AG08395 (cell line): ENCODE measurements at regions not wholly inside any gene's neighbourhood (a gene's known extent, or its start where the extent isn't known, plus 50 kb on each side); places are given as distances from the start of the nearest gene placed in this dataset.
"Not testable (repeated sequence)": the region's sequence is repeated elsewhere in the genome, so short reads cannot be mapped to it uniquely, and the experiment has no call there.

Source experiments
- DNase-seq: peaks from one replicate; pipeline ENCODE4 v3.0.0; 2012; ENCODE audit warnings: mixed read lengths, low spot score

DNA sequence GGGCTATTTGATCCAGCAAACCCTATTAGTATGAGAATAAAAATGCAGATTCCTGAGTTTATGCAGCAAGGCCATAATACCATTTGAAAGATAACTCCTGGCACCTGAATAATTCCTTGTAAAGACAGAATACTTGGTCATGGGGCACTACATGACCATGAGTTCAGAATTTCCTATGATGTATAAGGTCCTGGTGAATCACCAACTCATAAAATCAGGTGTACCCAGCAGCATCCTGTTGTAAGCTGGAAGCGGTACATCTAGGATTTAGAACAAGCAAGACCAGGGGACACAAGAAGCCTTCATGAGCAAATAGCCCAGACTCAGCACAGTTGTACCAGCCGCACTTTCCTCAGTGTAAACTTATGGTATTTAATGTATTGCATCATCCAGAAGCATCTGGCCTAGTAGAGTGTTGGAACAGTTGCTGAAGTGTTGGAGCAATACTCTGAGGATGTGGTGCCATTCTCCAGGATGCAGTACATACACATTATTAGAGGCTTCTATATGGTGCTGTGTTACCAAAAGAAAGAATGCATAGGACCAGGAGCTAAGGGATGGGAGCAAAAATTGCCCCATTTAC is 233.4 kb downstream of the SQOR start:
- no peak for DNase-seq

DNA sequence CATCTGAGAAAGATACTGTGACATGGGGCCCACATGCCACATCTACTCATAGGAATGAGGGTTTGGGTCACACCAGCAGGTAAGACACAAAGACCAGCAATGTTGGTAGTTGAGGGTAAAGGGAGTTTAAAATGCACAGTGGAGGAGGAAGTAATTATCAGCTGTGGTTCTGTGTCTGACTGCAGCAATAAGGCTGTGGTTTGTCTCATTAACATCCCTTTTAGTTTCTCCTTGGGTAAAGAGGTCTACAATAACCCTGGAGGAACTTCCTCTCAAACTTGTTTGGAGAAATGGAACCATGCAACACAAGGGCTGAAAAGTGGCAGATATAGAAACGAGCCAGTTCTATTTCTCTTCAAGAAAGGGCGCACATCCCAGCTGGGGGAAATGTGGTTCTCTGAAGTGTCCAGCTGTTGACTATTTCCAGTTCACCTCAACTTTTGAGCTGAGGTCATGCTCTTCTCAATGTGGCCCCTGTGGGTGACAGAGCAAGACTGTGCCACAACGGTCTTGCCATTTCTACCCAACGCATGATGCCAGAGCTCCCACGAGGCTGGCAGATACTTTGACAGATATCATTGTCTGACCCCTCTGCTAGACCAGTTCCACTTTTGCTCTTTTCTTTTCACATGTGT is 234.3 kb downstream of the SQOR start:
- no peak for DNase-seq

DNA sequence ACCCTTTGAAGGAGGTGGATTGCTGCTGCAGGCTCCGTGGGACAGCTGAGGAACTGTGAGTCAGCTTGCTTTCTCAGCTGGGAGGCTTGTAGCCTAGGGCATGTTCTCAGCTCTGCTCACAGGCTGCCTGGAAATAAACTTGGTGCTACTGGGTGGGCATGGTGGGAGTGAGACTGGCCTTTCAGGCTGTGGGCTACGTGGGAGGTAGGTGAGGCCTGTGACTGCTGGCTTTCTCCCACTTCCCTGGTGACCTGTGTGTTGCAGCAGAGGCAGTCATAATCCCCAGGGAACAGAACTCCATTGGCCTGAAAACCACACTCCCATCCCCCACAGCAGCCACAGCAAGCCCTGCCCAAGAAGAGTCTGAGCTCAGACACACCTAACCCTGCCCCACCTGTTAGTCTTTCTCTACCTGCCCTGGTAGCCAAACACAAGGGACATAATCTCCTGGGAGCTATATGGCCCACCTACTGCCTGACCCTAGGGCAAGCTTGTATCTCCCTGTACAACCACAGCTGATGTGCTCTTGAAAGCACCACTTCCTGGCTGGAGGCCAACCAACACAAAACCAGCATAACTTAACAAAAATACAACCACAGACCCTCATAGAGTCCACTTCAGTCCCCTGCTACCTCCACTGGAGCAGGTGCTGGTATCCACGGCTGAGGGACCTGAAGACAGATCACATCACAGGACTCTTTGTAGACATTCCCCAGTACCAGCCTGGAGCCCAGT is 236.5 kb downstream of the SQOR start:
- peak; percentile 17 for DNase-seq

DNA sequence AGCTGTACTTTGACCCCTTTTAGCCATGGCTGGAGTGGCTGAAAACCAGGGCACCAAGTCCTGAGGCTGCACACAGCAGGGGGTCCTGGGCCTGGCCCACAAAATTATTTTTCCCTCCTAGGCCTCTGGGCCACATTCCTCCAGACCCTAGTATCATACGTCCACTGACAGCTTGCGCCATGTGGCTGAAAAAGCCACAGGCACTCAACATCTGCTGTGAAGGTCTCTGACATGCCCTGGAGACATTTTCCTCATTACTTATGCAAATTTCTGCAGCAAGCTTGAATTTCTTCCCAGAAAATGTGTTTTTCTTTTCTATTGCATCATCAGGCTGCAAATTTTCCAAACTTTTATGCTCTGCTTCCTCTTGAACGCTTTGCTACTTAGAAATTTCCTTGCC is 239.0 kb downstream of the SQOR start:
- DNase-seq, result peak; percentile 31

DNA sequence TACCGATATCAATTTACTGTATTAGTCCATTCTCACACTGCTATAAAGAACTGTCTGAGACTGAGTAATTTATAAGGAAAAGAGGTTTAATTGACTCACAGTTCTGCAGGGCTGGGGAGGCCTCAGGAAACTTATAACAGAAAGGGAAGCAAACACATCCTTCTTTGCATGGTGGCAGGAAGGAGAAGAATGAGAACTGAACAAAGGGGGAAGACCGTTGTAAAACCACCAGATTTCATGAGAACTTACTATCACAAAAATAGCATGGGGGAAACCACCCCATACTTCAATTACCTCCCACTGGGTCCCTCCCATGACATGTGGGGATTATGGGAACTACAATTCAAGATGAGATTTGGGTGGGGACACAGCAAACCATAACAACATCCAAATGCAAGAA is 239.7 kb downstream of the SQOR start:
- DNase-seq, result not testable (repeated sequence)

DNA sequence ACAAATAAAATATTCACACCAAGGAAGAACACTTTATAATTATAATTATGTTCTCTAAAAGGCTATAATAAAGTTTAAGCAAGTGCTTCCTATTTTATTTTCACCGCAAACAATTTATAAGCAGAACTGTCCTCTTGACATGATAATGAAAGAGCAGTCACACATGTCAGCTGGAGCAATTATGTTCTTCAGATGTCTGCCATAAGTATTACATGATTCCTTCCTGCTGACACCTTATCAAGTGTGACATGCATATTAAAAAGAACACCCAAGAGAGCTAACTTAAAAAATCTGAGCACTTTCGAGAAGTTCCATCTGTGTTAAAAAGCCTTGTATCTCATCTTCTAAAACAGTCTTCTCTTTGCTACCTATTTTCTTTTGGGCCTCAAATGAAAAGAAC is 249.5 kb downstream of the SQOR start:
- DNase-seq, result no peak

DNA sequence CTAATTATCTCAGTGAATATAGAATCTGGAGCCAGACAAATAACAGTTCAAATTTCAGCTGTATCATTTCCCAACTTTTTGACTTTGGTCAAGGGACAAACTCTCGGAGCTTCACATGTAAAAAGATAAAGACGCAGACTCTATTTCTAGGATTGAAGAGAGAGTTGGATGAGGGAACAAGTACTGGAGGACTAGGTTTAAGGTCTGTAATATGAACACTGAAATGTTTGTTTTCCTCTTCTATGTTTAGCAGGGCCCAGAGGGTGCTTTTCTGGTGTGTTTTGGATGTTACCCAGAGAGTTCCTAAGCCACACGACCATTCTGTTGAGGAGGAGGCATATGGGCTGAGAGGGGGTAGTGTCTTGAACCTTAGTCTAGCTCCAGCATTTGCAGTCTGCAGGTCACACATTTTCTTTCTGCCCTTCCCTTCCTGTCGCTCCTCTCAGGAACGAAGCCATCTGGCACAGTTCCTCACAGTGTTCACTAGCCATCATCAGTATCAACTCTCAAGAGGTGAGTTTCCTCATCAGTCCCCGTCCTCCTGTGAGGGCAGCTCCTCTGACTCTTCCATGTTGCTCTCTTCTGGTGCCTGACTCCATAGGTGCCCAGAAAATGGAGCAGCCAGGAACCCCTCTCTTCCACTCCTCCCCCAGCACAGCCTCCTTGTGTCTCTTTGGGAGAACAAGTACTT is 250.1 kb downstream of the SQOR start:
- no peak for DNase-seq

DNA sequence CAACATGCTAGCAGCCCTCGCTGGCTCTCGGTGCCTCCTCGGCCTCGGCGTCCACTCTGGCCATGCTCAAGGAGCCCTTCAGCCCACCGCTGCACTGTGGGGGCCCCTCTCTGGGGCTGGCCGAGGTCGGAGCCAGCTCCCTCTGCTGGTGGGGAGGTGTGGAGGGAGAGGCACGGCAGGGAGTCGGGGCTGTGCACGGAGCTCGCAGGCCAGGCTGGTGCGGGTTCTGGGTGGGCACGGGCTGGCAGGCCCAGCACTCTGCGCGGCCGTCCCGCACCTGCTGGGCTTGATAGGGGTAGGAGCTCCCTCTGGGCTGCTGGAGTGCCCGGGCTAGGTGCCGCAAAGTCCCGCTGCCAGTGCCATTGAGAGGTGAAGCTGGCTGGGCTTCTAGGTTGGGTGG is 251.0 kb downstream of the SQOR start:
- no peak for DNase-seq

DNA sequence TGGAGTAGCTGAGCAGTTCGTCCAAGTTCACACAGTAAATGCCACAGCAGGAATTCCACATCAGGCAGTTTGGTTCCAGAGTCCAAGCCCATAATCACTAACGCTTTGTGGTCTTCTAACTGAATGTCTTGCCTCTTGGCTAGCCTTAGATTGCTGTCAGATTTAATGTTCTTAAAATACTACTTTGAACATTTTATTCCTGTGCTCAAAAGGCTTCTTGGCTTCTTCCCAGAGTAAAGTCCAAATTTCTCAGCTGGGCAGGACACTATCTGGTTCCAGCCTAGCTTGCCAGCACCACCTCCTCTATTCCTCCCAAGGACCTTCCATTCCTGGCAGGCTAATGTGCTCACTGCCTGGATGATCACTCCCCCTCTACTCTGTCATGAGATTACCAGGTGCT is 256.9 kb downstream of the SQOR start:
- DNase-seq, result peak; percentile 59

DNA sequence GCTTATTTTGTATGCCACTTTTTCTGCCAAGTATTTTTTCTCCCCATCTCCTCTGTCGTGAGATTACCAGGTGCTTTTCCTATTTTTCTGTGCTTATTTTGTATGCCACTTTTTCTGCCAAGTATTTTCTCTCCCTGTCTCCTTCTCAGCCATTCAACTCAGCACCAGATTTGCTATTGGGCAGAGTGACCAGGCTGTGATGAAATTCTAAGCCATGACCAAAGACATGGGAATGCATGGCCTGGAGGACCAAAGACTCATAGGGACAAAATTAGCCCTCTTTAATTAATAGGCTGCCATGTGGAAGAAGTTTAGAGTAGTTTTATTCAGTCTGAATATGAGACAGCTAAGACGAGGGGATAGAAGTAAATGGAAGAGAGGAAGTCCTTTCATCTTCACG is 257.4 kb downstream of the SQOR start:
- DNase-seq, result peak; percentile 88

DNA sequence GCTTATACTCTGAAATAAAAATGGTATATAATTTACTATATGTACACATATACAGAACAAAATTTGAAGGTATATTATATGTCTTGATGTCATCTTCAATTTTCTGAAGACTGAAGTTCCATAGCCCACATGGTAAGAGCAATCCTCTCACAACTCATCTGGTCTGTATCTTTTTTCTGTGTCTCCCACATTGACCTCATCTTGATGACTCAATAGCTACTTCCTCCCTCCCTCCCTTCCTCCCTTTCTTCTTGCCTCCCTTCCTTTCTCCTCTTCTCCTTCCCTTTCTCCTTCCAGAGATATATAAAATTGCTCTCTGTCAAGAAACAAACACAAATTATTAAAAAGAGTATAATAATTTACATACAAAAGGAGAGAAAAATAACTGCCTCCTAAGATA is 268.5 kb downstream of the SQOR start:
- DNase-seq, result no peak

DNA sequence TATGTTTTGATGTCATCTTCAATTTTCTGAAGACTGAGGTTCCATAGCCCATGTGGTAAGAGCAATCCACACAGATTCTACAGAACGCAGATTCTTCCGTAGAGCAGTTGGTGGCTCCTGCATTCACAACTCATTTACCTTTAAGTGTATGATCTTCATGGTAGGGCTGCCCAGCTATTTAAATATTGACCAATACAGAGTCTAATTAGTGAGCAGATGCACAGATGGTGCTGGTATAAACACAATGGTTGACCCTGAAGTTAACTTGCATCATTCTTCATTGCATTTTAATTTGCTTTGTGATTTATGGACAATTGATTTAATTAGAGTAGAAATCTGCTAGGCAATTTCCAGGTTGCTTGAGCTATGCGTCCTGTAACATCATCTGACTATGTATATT is 269.2 kb downstream of the SQOR start:
- DNase-seq, result no peak

DNA sequence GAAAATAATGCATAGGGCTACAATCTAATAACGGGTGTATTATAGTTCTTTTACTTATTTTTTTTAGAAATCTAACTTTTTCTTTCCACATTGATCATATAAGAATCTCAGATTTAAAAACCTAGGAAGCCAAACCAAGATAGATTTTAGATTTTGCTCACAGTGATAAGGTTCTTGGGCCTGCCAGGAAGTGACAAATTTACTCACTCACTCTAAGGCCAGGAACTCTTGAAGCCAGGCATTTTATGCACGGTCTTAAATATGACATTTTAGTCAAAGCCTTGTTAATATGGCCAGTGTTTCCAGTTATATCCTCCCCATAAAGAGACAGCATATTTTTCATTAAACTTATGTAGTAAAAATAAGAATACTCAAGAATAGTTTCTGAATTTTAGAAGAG is 271.4 kb downstream of the SQOR start:
- DNase-seq, result no peak

DNA sequence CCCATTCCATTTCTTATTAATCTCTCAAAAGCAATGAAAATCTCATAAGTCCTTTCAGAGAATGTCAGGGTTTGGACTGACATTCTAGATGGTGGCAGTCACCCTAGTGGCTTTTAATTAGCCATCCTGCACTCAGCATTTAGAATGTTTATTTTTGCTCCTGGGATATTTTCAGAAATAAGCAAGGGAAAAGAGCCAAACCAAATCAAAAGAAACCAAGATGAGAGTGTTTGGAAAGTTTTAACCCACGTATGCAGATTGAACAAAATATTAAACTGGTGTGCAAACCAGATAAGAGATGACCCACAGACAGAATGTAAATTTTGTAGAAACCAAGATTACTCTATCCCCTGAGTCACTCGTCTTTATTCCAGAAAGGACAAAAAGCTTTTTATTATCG is 275.8 kb downstream of the SQOR start:
- DNase-seq, result no peak

DNA sequence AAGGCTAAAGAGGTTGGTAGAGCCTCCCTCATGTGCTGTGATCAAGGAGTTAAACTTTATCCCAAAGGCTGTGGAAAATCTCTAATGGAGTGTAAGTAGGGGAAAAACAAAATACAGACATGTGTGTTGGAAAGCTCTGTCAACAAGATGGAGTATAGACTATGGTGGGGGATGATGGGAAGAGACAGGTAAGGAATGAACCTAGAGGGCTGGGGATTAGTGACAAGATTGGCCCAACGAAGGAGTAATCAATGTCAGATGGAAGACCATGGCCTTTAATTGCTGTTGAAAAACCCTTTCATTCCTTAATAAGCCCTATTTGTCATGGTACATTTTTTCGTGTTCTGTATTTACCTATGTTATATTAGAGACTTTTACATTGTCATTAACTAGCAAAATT is 278.6 kb downstream of the SQOR start:
- DNase-seq, result no peak

DNA sequence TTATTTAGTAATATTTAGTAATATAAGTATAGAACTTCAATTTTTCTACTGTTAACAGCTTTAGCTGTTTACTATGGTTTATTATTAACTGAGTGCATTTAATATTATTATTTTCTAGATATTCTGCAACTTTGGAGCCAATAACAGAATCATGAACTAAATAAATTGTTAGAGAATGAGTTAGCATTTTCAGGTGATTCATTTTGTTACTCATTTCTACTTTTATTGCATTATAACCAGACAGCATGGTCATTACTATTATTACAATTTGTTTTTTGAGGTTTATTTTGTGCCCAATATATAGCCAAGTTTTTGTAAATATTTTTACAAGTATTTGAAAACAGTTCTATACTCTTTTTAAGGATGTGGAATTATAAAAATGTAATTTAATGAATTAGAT is 279.6 kb downstream of the SQOR start:
- DNase-seq, result no peak

DNA sequence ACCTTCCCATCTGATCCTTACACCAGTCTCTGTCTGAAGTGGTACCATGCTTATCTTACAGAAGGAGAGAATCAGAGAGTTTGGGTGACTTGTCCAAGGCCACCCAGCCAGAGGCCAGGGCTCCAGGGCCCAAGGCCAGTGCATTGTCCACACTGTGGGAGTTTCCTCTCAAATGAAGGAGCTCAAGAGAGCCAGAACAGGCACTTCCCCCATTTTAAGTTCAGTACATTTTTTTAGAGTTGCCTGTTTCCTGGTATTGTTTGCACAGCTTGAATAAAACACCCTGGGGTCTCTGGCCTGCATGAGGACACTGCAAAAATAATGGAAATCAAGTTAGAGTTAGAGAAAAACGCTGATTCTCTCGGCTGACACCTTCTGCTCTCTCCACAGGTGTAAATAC is 284.0 kb downstream of the SQOR start:
- DNase-seq, result no peak

DNA sequence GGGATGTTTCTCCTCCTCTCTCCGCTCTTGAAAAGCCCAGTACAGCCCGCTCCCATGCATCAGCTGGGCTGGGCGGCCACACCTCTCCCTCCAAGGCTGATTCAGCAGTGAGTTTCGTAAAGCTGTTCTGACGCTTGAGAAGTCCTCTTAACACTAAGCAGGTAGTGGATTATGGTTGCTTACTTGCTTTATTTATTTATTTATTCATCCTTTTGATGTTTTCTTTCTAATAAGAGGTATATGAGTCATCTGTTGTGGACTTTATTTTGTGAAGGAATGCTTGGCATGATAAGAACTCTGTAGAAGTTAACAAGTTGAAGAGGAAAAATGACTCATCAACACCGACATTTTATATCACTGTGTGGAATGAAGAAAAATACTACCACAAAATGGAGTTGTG is 285.0 kb downstream of the SQOR start:
- peak; percentile 66 for DNase-seq

DNA sequence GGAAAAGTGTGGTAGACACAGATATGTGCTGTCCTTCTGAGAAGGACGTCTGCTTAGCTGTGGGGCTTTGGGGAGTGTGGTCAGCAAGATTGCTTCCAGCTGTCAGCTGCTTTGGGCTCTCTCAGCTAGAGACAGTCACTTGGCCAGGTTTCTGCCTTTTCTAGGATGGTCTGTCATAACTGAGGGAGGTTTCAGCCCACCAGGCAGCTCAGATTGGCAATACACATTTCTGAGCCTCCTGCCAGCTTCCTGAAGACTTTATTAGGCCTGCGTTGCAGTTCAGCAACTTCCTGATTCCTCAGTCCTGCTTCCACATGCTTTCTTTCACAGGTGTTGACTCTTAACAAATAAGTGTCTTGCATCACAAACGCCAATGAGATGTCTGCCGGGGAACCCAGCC is 286.5 kb downstream of the SQOR start:
- peak; percentile 60 for DNase-seq

DNA sequence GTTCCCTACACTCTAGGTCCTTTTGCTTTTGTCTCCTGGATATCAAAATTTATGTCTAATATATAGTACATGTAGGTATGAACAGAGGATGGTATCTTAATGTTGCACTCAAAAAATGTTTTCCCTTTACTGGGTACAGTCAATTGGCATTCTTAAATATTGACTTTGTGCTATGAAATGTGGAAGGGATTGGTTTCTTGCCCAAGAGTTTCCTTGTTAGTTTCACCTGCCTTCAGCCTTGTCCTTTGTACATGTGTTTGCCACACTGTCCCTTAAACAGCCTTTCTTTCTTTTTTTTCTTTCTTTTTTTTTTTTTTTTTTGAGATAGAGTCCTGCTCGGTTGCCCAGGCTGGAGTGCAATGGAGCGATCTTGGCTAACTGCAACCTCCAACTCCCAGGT is 287.1 kb downstream of the SQOR start:
- no peak for DNase-seq

DNA sequence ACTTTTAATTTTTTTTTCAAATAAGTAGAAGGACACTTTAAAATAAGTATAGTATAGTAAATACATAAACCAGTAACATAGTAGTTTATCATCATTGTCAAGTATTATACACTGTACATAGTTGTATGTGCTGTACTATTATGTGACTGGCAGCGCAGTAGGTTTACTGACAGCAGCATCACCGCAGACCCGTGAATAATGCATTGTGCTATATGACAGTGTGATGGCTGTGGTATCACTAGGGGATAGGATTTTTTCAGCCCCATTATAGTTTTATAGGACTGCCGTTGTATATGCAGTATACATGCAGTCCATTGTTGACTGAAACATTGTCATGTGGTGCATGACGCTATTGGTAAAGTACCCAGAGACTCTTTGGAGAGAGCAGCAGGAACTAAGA is 306.5 kb downstream of the SQOR start:
- no peak for DNase-seq

DNA sequence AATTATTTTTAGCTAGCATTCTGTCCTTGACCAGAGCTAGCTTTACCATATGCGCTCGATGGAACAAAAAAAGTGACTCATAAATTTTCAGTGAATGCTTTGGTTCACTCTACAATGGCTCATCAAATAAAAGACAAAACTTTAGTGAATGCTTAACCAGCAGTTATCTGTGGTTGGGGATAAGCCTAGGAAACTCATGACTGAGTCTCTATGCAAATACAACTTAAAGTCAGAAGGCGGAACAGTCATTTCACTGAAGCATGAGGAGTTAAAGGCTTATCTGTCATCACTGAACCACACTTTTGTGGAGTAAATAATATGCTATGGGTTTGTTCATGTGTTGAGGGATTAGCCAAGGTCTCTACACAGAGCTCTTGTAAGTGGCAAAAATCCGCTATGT is 308.4 kb downstream of the SQOR start:
- no peak for DNase-seq

DNA sequence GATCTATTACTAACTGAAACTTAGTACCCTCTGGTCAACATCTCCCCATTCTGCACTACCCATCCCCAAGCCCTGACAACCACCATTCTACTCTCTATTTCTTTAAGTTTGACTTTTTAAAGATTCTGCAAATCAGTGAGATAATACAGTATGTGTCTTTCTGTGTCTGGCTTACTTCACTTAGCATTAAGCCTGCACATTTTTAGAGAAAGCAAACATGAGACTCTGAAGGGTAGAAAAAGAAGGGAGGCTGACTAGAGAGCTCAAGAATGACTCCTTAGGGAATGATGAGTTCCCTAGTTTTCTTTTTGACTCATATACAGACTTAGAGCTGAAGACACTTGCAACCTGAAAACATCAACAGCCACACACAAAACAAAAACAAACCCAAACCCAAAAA is 311.3 kb downstream of the SQOR start:
- DNase-seq, result no peak
